ENCODE measurements at regions not wholly inside any gene's neighbourhood (a gene's known extent, or its start where the extent isn't known, plus 50 kb on each side); places are given as distances from the start of the nearest gene placed in this dataset.

DNA sequence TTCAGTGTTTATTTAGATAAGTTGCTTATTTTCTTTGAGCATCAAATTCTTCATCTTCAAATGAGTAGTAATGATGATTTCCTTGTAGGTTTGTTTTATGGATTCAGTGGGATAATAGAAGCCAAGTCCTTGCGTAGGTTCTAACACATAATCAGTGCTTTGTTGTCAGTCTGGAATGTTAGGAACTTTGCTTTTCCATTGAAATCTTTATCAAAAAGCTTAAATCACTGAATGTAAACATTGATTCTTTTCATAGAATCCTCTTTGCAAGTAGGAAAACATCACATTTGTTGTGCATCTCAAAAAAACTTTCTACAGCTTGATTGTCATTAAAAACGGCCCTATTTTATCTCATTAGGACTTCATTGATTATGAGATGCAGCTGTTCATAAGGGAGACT, 490.3 kb upstream of the GOT2 start:
- DNase-seq (ENCODE audit: low spot score) = no peak

DNA sequence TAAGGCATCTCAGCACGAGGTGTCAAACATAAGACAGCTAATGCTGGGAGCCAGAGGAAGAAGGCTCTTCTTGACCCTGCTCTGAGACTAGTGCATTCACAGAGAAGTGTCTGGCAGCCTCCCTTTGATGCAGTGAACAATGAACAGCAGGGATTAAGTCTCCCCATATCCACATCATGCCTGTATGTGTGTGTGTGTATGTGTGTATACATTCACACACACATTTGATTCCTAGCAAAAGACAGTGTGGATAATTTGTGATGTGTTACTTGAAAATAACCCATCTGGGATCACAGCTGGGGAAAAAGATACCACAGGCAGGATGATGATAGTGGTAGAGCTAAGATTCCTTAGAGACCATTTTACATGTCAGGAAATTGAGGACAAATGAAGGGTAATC, 485.9 kb upstream of the GOT2 start:
- no peak for DNase-seq (ENCODE audit: low spot score)

DNA sequence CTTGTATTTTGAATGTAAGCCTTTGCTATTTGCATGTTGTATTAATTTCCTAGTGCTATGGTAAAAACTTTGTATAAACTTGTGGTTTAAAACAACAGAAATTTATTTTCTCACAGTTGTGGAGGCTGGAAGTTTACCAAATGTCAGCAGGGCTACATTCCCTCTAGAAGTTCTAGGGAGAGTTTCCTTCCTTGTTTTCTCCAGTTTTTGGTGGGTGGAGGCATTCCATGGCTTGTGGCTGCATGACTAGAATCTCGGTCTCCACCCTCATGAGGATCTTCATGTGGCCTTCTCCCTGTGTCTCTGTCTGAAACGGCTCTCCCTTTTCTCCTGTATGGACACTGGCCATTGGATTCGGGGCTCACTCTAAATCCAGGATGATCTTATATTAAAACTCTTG, 482.2 kb upstream of the GOT2 start:
- no peak for DNase-seq (ENCODE audit: low spot score)

DNA sequence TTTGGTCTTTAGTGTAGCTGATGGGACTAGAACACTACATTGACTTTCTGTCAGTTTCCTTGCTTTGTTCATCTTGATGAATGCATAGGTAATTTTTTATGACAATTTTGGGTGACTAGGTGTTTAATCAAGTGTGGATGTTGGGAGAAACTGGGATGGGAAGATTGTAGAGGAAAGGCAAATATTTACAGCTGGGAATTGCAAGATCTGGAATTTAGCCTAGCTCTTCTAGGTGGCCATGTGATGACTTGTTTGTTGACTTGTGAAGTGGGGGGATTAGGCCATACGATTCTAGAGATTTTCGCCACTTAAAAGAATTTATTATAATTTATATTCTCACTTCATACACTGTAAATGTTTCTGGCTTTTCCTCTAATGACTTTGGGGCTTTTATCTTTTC, 480.3 kb upstream of the GOT2 start:
- no peak for DNase-seq (ENCODE audit: low spot score)

DNA sequence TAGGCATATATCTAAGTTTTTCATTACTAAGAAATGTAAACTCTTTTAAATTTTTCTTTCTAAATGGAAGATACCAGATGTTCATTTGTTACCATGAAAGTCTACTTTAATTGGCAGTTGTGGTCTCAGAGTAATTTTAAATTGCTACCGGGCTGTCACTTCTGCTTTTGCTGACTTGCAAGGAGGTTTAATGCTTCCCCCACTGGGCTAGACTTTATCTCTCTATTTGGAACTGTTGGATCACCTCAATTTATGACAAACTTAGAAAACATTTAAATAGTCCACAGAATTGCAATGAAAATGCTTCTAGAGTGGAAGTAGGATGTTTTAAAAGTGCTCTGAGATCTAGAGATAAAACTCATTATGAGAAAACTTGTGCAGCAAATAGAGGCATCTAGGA, 479.8 kb upstream of the GOT2 start:
- DNase-seq (ENCODE audit: low spot score) = no peak

DNA sequence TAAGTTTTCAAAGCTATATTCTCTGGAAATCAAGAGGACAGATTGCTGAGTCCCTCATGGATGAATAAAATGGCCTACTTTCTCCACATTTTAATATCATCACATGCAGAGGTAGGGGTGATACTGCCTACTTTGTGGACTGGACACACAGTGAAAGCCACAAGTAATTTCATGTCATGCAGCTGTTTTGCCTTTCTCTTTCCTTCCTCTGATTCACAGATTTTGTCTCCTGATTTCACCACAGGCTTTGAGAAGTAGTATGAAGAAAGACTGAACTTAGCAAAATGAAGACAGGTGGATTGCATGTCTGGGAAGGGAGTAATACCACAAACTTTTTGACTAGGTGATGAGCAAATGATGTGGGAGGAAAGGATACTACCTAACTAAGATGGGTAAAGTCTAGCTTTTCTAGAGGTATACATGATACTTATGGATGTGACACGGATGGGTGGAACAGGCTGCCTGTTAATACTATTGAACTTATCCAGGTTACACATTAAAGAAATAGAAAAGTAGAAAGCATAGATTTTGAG, 478.4 kb upstream of the GOT2 start:
- no peak for DNase-seq (ENCODE audit: low spot score)

DNA sequence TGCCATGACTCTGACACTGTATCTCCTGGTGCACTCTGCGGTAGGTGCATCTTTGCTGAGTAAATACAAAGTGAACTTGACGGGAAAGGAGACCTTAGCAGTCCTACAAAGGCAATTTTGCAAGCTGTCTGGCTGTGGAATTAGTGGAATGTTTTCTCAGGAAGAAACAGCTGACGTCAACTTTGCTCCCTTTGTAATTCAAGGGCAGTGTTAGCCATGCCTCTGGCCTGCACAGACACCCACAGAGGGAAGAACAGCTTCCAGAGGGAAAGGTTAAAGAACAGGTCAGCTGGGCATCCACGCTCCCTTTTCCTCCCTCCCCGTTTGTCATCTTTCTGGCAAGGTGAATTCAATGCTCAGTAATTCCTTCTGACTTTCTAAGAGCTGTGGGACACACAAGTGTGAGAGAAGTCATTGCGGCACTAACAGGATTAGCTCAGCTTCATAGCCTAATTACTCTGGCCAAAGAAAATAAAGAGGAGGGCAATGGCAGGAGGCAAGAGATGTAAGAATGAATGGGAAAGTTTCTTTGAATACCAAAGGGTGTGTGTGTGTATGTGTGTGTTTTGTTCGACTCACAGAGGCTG, 476.9 kb upstream of the GOT2 start:
- no peak for DNase-seq (ENCODE audit: low spot score)

DNA sequence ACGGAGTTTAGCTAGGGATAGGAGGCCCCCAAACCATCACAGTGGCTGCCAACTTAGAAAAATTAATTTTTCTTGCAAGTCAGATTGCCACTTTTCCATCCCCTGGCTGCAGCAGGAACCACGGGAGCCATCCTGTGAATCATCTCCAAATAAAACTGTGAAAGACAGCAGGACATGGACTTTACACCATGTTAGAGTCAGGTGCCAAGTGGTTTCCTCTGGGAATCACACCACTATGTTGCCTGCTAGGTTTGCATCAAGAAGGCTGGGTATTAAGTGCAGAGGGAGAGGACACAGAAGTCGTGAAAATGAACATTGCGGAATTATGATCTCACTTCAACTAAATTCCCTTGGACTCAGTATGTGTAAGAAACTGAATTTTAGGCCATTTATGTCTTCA, 471.3 kb upstream of the GOT2 start:
- DNase-seq (ENCODE audit: low spot score) = no peak

DNA sequence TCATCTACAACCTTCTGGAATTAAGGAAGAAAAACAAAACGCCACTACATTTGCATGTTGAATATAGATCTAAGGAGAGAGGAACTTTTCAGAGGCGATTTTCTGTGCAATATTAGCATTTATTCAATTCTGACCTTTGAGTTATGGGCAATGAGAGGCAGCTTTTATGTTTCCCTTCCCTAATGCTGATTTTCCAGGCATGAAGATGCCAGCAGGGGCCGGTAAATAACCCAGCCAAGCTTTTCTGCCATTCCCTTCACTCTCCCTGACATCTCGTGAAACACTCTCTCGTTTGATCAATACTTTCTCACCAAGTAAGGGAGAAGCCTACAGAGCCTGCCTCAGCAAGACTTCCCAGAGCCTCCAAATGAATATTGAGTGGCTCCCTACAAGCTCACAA, 470.5 kb upstream of the GOT2 start:
- no peak for DNase-seq (ENCODE audit: low spot score)

DNA sequence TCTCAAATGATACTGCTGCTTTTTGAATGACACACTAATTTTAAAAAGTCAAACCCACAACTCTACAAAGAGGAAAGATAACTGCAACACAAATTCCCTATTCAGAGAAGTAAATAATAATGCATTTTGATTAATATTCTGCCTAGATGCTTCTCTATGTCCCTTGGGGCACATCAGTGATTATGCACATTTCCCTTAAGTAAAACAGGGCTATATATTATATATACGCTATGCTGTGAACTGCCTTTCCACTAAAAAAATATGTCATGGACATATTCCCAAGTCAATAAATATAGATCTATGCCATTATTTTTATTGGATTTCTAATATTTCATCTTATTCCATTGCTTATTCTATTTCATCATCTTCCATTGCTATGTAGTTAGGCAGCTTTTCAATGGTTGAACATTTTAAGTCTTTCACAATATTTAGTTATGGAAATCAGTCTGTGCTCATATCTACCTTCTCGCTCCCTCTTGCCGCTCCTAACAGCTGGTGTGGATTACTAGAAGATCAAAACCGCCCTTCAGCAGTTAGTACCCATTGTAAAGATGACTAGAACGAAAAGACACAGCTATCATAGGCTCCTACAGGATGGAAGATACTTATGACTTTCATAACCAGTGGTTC, 468.2 kb upstream of the GOT2 start:
- no peak for DNase-seq (ENCODE audit: low spot score)

DNA sequence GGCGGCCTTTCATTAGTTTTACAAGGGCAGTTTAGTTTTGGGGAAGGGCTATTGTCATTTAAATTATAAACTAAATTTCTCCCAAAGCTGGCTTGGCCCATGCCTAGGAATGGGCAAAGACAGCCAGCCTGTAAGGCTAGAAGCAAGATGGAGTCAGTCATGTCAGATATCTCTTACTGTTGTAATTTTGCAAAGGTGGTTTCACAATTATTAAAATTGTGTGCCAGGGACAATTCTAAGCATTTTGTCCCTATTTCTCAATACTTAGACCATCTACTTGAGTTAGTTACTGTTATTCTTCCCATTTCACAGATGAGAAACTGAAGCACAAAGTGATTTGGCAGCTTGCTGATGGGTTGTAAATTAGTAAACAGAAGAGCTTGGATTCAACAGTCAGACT, 467.7 kb upstream of the GOT2 start:
- DNase-seq (ENCODE audit: low spot score) = no peak

DNA sequence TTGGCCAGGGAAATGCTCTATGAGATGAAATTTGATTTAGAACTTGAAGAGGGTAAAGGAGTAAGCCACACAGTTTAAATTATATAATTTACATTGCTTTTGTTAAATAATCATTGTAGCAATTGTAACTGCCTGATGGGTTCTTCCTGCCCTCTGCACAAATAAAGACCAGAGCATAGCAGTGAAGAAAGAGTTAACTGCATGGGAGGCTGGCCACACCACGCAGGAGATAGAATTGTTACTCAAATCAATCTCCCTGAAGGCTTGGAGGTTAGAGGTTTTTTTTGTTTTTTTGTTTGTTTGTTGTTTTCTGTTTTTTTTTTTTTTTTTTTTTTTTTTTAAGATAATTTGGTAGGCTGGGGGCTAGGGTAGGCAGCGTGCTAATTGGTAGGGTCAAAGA, 467.0 kb upstream of the GOT2 start:
- DNase-seq (ENCODE audit: low spot score) = no peak

DNA sequence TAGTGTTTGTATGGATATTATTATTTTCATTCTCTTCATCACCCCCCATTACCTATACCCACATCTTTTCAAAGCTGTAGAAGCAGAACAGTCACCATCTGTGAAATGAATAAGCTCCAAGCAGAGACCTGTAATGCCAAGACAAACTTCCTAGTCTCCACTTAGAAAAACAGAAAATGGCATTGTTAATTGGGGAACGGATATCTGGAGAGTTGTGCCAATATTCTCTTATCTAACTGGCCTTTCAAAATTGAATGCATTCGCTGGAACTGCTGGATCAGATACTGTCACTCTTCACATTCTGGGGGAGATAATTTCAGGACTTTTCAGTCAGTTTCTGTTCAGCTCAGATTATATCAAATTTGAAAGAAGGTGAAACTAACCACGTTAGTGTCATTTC, 464.4 kb upstream of the GOT2 start:
- DNase-seq (ENCODE audit: low spot score) = no peak

DNA sequence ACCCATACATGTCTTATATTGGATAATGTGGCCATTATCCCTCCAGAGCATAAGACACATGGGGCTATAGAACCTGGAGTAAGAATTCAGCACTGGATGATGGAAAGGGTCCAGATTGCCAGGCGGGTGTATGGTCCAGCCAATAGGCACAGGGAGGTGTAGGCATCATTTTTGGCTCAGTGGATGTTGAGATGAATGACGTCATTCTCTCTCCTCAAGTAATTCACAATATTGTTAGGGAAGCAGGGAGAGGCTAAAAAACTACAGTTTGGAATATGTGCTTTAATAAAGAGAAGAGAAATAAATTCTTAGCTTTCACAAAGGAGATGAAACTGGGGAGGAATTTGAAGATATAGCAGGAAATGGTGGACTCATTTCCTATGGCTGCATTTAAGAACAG, 461.1 kb upstream of the GOT2 start:
- no peak for DNase-seq (ENCODE audit: low spot score)

DNA sequence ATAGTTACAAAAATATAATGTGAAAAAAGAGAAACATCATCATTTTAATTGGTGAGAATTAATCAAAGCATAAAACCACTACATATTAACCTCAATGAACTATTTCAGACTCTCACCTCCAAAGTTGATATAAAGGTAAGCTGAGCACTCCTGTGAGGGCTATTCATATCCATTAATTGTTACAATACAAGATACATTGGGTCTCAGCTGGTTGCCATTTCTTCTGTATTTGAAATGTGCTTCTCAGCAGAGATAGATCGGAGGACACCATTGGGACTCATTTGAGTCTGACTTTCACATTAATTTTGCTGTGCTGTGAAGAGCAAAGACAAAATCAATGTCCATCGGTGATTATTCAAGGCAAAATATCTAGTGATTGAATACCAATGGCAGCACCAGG, 459.5 kb upstream of the GOT2 start:
- DNase-seq (ENCODE audit: low spot score) = no peak

DNA sequence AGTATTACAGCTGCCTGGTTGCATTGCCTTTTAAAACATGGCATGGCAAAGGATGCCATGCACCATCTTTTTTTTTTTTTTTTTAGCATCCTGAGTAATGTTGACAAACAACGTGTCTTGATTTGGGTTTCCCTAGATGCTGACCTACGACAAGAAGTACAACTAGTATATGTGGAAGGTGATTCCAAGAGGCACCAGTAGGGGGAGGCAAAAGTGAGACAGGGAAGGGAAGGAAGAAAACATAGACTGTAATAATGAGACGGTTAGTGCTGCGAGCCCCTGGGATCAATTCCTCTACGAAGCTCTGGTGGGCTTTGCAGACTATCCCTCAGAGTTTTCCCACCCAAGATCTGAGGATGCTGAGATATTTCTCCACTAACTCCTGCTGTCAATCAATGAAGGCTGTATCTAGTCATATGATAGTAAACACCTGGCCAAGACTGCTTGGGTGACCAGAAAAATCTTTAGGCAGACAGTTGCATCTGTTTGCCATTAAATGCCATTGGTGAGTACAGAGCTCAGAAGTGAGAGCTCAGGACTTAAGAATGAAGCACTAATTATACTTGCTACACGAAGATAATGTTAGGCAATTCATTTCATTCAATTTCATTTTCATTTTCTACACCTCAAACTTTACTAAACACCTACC, 458.6 kb upstream of the GOT2 start:
- DNase-seq (ENCODE audit: low spot score) = peak; percentile 39

DNA sequence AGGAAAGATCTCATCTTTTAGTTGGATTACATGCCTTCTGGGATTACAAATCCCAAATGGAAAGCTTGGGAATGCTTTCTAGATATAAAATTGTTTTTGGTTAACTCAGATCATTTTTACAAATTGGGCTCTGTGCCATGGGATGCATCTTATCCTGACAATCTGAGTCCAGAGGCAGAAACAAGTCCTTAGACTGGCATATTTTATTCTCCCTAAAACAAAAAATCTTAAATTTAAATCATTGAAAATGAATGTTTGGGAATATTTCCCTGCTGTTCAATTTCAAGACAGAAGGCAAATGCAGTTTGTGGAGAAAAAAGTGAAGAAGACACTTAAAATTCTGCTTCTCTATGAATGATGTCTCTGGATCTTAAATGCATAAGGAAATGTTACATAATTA, 456.6 kb upstream of the GOT2 start:
- DNase-seq (ENCODE audit: low spot score) = no peak

DNA sequence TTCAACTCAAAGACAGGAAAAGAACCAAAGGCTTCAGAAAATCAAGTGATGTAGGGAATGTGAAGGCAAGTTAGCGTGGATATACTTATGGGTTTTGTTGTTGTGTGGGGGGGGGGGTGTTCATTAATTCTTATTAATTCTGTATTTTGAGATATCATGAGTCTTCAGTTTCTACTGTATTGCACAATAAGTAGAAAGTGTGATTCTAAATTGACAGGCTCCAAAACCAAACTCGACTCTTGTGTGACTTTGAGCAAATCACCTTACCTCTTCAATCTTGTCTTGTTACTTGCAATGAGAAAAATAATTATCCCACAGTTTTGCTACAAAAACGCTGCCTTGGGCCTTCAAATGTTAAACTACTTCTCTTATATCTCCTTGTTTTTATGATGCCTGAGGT, 453.9 kb upstream of the GOT2 start:
- no peak for DNase-seq (ENCODE audit: low spot score)

DNA sequence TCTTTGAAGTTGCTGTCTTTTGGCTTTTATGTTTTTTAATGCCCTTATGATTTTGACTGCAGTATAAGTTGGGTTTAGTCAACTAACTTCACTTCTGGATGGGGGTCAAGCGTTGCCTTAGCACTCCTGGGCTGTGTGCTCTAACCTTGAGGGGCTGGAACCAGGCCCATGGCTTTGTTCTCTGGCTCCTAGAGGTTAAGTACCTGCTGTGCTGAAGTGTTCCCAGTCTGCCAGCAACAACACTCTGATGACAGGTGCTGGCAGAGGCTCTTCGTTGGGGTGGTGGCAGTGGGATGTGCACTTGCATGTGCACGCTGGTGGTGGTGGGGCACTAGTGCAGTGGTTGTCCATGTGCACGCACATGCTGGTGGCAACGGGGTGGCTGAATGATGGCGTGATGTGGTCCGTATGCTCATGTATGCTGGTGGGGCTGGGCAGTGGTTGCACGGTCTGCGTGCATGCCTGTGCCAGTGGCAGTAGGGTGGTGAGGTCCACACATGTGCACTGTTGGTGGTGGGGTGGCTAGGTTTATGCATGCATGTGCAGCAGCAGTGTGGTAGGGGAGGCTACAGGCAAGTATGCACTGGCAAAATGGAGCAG, 447.8 kb upstream of the GOT2 start:
- no peak for DNase-seq (ENCODE audit: low spot score)

DNA sequence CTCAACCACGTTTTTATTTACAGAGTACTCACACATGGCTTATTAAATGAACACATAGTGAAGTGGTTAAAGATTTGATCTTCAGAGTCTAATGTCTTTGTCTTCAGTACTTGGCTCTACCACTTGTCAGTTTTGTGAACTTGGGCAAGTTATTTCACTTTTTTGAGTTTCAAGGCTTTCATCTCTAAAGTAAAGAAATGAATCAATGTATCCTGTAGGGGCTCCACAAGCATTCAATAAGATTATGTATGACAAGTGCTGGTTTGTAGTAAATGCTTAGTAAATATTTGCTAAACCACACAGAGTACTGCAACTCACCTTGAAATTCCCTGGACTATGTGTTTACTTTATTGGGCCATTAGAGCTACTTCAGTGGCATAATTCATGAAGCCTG, 446.0 kb upstream of the GOT2 start:
- no peak for DNase-seq (ENCODE audit: low spot score)

DNA sequence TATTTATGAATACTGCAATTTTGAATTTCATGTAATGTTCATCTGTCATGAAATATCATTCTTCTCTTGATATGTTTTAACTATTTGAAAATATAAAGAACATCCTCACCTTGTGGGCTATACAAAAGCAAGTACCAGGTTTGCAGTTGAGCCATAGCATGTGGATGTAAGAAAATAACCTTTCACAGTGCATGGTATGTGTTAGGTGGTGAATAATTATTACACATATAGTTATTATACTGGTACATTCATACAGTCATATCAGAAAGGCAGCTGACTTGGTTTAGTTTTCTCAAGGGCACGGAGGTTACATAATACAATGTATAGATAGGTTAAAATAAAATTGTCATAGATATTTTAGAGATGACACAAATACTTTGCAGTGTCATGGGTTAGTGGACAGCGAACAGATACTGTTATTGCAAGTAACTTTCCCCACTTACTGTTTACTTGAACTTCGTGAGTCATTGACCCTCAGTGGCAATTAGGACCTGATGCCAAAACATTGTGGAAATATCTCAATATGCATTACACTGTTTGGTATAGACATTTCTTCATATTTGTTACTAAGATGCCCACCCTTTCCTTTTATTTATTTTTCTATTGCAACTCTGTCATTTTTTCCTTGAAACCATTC, 445.4 kb upstream of the GOT2 start:
- DNase-seq (ENCODE audit: low spot score) = no peak

DNA sequence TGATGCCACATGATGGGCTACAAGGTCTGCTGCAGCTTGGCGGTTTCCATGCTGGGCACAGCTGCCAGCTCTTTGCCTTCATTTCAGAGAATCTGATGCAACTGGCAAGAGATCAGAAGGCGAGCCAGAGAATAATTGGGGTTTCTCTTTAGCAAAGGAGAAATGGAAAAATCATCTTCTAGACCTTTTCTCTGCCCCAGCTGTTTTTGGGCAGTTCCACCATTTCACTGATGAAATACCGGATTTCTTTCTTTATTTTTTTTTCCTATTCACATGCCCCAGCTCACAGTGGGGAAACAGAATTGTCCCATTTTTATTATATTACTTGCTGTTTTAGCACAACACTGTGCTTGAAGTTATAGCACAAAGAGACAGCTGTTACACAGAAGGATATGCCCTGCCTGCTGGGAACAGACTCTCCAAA, 439.3 kb upstream of the GOT2 start:
- no peak for DNase-seq (ENCODE audit: low spot score)

Data from D341Med (cell line).